Uterus (tissue), 2 donors: ENCODE measurements at regions not wholly inside any gene's neighbourhood (a gene's known extent, or its start where the extent isn't known, plus 50 kb on each side); places are given as distances from the start of the nearest gene placed in this dataset.

Experiments used
- CTCF ChIP-seq, 4 experiments: fragments of 200-600 bp in 2 of 4; fragments of 450-650 bp in 2 of 4; sonication (generic) in 2 of 4; IDR thresholded peaks; one replicate each; pipeline ENCODE4 v1.5.1; 2016 to 2019; ENCODE audit warnings: antibody characterized with exemption in 4 of 4, mild to moderate bottlenecking in 2 of 4, moderate library complexity in 1 of 4
- POLR2A ChIP-seq, 2 donors: fragments of 450-650 bp; IDR thresholded peaks; one replicate each; pipeline ENCODE4 v1.6.1; 2016; ENCODE audit warnings: antibody characterized with exemption in 2 of 2, mild to moderate bottlenecking in 1 of 2, moderate library complexity in 1 of 2

DNA sequence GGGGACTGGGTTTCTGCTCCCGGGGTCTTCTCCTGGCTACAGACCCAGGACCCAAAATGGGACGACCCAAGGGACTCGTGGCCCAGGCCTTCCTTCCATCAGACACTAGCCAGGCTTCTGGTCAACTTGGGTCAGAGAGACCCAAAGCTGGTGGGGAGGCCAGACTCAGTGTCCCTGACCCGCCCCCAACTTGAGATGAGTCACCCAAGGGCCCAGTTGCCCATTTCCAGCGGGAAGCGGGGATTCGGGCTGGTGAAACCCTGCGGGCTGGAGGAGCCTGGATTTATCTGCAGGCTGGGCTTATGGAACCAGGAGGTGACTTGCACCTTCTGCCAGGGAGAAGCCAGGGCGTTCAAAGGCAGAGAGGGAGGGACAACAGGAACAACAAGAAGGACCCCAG, 81.5 kb downstream of the RFLNA start:
- TF ChIP-seq POLR2A (IDR thresholded peaks at IDR 0.05) (no peak), CTCF (IDR thresholded peaks at IDR 0.05) (no peak)
